A549 (cell line): ENCODE measurements at regions not wholly inside any gene's neighbourhood (a gene's known extent, or its start where the extent isn't known, plus 50 kb on each side); places are given as distances from the start of the nearest gene placed in this dataset.

Source experiments
- CBX8 ChIP-seq: fragments of 200-600 bp; sonication (generic); IDR thresholded peaks from 2 replicates; pipeline ENCODE4 v1.6.1; 2016
- CEBPB ChIP-seq, 2 experiments: fragments of >200 bp in 1 of 2; sonication (Bioruptor Twin) in 1 of 2; formaldehyde crosslinking in 1 of 2; IDR thresholded peaks; 2 replicates each; pipeline ENCODE4 v1.6.1; 2012 to 2016
- CHD2 ChIP-seq: fragments of 150-350 bp; IDR thresholded peaks from 2 replicates; pipeline ENCODE4 v1.6.1; 2014; ENCODE audit warnings: low read length; ENCODE audit not compliant: partially characterized antibody
- EP300 ChIP-seq, 2 experiments: fragments of >200 bp; sonication (Bioruptor Twin); formaldehyde crosslinking; IDR thresholded peaks; 2 replicates in 1 of 2; 3 replicates in 1 of 2; pipeline ENCODE4 v1.6.1; 2016 to 2017
- GATA3 ChIP-seq: IDR thresholded peaks from 2 replicates; pipeline ENCODE4 v1.6.1; 2012; ENCODE audit warnings: borderline replicate concordance
- PHF8 ChIP-seq: fragments of 200-600 bp; sonication (generic); IDR thresholded peaks from 2 replicates; pipeline ENCODE4 v1.6.1; 2016; ENCODE audit warnings: low read depth, mild to moderate bottlenecking, antibody characterized with exemption, moderate library complexity, borderline replicate concordance
- POLR2A ChIP-seq: IDR thresholded peaks from 2 replicates; pipeline ENCODE4 v1.6.1; 2012; ENCODE audit warnings: mild to moderate bottlenecking, low read length
- RAD21 ChIP-seq, 2 experiments: fragments of >200 bp in 1 of 2; sonication (Bioruptor Twin) in 1 of 2; formaldehyde crosslinking in 1 of 2; IDR thresholded peaks in 1 of 2; conservative IDR thresholded peaks in 1 of 2; 2 replicates in 1 of 2; 3 replicates in 1 of 2; pipeline ENCODE4 v1.6.1; 2012 to 2018; ENCODE audit warnings: inconsistent platforms in 1 of 2
- RARB ChIP-seq: fragments of 250-450 bp; sonication (Bioruptor Pico); IDR thresholded peaks from 2 replicates; pipeline ENCODE4 v1.8.0; 2021; ENCODE audit warnings: mild to moderate bottlenecking, moderate library complexity
- TF ChIP-seq, protein P1 (sequence below): fragments of >200 bp; sonication (Bioruptor Twin); formaldehyde crosslinking; IDR thresholded peaks from 3 replicates; pipeline ENCODE4 v1.5.1; 2016
- TF ChIP-seq, protein P2 (sequence below): fragments of 250-450 bp; sonication (Bioruptor Pico); IDR thresholded peaks from 2 replicates; pipeline ENCODE4 v1.5.0; 2020; ENCODE audit warnings: low read depth, mild to moderate bottlenecking, moderate library complexity

DNA sequence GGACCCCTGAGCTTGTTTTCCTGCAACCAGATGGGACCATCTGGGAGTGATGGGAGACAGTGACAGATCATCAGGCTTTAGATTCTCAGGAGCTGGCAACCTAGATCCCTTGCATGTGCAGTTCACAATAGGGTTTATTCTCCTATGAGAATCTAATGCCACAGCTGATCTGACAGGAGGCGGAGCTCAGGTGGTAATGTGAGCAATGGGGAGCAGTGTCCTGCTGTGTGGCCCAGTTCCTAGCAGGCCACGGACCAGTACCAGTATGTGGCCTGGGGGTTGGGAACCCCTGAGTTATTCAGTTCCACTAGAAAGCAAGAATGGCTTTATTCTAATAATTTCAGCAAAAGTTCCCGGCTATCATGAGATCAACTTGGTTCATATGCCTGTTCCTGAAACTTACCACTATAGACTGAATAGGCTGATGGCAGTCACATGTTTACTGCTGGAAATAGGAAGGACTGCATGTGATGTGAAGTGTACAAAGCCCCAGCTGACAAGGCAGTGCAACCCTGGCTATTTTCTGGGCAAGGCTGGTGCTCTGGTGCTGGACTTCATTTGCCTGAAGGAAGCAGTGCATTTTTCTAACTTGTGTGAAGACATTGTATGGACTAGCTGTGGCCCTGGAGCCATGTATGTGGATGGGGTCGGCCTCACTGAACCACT lies 107.2 kb downstream of the SPRY1 start:
- TF ChIP-seq, protein P1, sequence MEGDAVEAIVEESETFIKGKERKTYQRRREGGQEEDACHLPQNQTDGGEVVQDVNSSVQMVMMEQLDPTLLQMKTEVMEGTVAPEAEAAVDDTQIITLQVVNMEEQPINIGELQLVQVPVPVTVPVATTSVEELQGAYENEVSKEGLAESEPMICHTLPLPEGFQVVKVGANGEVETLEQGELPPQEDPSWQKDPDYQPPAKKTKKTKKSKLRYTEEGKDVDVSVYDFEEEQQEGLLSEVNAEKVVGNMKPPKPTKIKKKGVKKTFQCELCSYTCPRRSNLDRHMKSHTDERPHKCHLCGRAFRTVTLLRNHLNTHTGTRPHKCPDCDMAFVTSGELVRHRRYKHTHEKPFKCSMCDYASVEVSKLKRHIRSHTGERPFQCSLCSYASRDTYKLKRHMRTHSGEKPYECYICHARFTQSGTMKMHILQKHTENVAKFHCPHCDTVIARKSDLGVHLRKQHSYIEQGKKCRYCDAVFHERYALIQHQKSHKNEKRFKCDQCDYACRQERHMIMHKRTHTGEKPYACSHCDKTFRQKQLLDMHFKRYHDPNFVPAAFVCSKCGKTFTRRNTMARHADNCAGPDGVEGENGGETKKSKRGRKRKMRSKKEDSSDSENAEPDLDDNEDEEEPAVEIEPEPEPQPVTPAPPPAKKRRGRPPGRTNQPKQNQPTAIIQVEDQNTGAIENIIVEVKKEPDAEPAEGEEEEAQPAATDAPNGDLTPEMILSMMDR: no peak
- TF ChIP-seq POLR2A: no peak
- TF ChIP-seq RARB (CRISPR knock-in tag): no peak
- no peak for TF ChIP-seq GATA3
- no peak for TF ChIP-seq CBX8
- no peak for TF ChIP-seq EP300 (IDR thresholded peaks at IDR 0.05)
- no peak for TF ChIP-seq CEBPB (IDR thresholded peaks at IDR 0.05)
- no peak for TF ChIP-seq CHD2
- TF ChIP-seq, protein P2, sequence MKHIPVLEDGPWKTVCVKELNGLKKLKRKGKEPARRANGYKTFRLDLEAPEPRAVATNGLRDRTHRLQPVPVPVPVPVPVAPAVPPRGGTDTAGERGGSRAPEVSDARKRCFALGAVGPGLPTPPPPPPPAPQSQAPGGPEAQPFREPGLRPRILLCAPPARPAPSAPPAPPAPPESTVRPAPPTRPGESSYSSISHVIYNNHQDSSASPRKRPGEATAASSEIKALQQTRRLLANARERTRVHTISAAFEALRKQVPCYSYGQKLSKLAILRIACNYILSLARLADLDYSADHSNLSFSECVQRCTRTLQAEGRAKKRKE (CRISPR knock-in tag): no peak
- no peak for TF ChIP-seq RAD21 (conservative IDR thresholded peaks at IDR 0.05 in 1 of 2, IDR thresholded peaks at IDR 0.05 in 1 of 2)
- TF ChIP-seq PHF8: no peak
